WTC11 (cell line): ENCODE measurements at regions not wholly inside any gene's neighbourhood (a gene's known extent, or its start where the extent isn't known, plus 50 kb on each side); places are given as distances from the start of the nearest gene placed in this dataset.

Experiments used
- ATAC-seq: fragments of 200-7000 bp; cut with Tn5 transposase; 2 replicates; pipeline ENCODE4 v1.10.0; 2021; ENCODE audit warnings: mild to moderate bottlenecking, moderate library complexity
- CTCF ChIA-PET: fragments of 300-600 bp; sonication (Branson Sonifier 250); formaldehyde crosslinking; loops from one replicate; lab custom pipeline; 2021; ENCODE audit warnings: antibody characterized with exemption; lab: Charles Lee
- POLR2A ChIA-PET: fragments of 350-600 bp; sonication (Branson Sonifier 250); formaldehyde crosslinking; loops from one replicate; lab custom pipeline; 2021; ENCODE audit warnings: antibody characterized with exemption; lab: Charles Lee
- DNase-seq: peaks from one replicate; pipeline ENCODE4 v3.0.0; 2021; ENCODE audit warnings: low spot score
- H3K27ac Mint-ChIP-seq: 2 replicates; pipeline ENCODE4 v1.8.0; 2021; ENCODE audit warnings: mixed read lengths
- H3K27me3 Mint-ChIP-seq: 2 replicates; pipeline ENCODE4 v1.8.0; 2021; ENCODE audit warnings: low read depth, mild to moderate bottlenecking, moderate library complexity, mixed read lengths
- H3K36me3 Mint-ChIP-seq: 2 replicates; pipeline ENCODE4 v1.8.0; 2021; ENCODE audit warnings: mixed read lengths
- H3K4me1 Mint-ChIP-seq: 2 replicates; pipeline ENCODE4 v1.8.0; 2022; ENCODE audit warnings: mixed read lengths
- H3K4me3 Mint-ChIP-seq: 2 replicates; pipeline ENCODE4 v1.8.0; 2021; ENCODE audit warnings: mild to moderate bottlenecking, moderate library complexity, mixed read lengths
- H3K9me3 Mint-ChIP-seq: 2 replicates; pipeline ENCODE4 v1.8.0; 2021; ENCODE audit warnings: mixed read lengths
- AR ChIP-seq: fragments of 250-450 bp; sonication (Bioruptor Pico); IDR thresholded peaks from 2 replicates; pipeline ENCODE4 v1.9.0; 2021; ENCODE audit warnings: mild to moderate bottlenecking
- ATF1 ChIP-seq: sonication (generic); formaldehyde crosslinking; IDR thresholded peaks from 2 replicates; pipeline ENCODE4 v1.8.1; 2023; ENCODE audit warnings: mild to moderate bottlenecking, moderate library complexity, missing genetic modification reagents
- ATF2 ChIP-seq: sonication (generic); formaldehyde crosslinking; IDR thresholded peaks from 2 replicates; pipeline ENCODE4 v1.8.1; 2022; ENCODE audit warnings: low read depth, missing genetic modification reagents, borderline replicate concordance
- CBFB ChIP-seq: sonication (generic); formaldehyde crosslinking; IDR thresholded peaks from 2 replicates; pipeline ENCODE4 v1.8.1; 2022; ENCODE audit warnings: mild to moderate bottlenecking, low read depth, missing genetic modification reagents
- CREB1 ChIP-seq: sonication (generic); formaldehyde crosslinking; IDR thresholded peaks from 2 replicates; pipeline ENCODE4 v1.8.0; 2023; ENCODE audit warnings: mild to moderate bottlenecking, missing genetic modification reagents
- E2F1 ChIP-seq: sonication (generic); formaldehyde crosslinking; IDR thresholded peaks from 2 replicates; pipeline ENCODE4 v1.8.0; 2022; ENCODE audit warnings: mild to moderate bottlenecking, missing genetic modification reagents
- EMX1 ChIP-seq: fragments of 250-450 bp; sonication (Bioruptor Pico); IDR thresholded peaks from 2 replicates; pipeline ENCODE4 v1.8.0; 2021; ENCODE audit warnings: mild to moderate bottlenecking
- ERG ChIP-seq: fragments of 250-450 bp; sonication (Bioruptor Pico); IDR thresholded peaks from 2 replicates; pipeline ENCODE4 v1.8.0; 2021; ENCODE audit warnings: mild to moderate bottlenecking
- ETV6 ChIP-seq: sonication (generic); formaldehyde crosslinking; IDR thresholded peaks from 2 replicates; pipeline ENCODE4 v1.8.1; 2022; ENCODE audit warnings: mild to moderate bottlenecking, missing genetic modification reagents
- FOXJ3 ChIP-seq: sonication (generic); formaldehyde crosslinking; IDR thresholded peaks from 2 replicates; pipeline ENCODE4 v1.9.0; 2021; ENCODE audit warnings: missing genetic modification reagents, mild to moderate bottlenecking, borderline replicate concordance
- GABPB1 ChIP-seq: sonication (generic); formaldehyde crosslinking; IDR thresholded peaks from 2 replicates; pipeline ENCODE4 v1.8.1; 2023; ENCODE audit warnings: mild to moderate bottlenecking, missing genetic modification reagents
- GTF2I ChIP-seq: fragments of 250-450 bp; sonication (Bioruptor Pico); conservative IDR thresholded peaks from 2 replicates; pipeline ENCODE4 v1.4.0; 2021; ENCODE audit warnings: mild to moderate bottlenecking
- IRF2 ChIP-seq: sonication (generic); formaldehyde crosslinking; IDR thresholded peaks from 2 replicates; pipeline ENCODE4 v1.8.0; 2022; ENCODE audit warnings: low read depth, missing genetic modification reagents, borderline replicate concordance
- JUN ChIP-seq: sonication (generic); formaldehyde crosslinking; IDR thresholded peaks from 2 replicates; pipeline ENCODE4 v1.8.0; 2023; ENCODE audit warnings: mild to moderate bottlenecking, missing genetic modification reagents
- MAX ChIP-seq: sonication (generic); formaldehyde crosslinking; IDR thresholded peaks from 2 replicates; pipeline ENCODE4 v1.8.0; 2022; ENCODE audit warnings: mild to moderate bottlenecking, missing genetic modification reagents
- MYBL2 ChIP-seq: sonication (generic); formaldehyde crosslinking; IDR thresholded peaks from 2 replicates; pipeline ENCODE4 v1.8.1; 2023; ENCODE audit warnings: mild to moderate bottlenecking, moderate library complexity, missing genetic modification reagents
- RORB ChIP-seq: fragments of 250-450 bp; sonication (Bioruptor Pico); IDR thresholded peaks from 2 replicates; pipeline ENCODE4 v1.9.0; 2021; ENCODE audit warnings: mild to moderate bottlenecking
- USF2 ChIP-seq: sonication (generic); formaldehyde crosslinking; IDR thresholded peaks from 2 replicates; pipeline ENCODE4 v1.8.1; 2023; ENCODE audit warnings: mild to moderate bottlenecking, missing genetic modification reagents, moderate library complexity
- ZNF232 ChIP-seq: sonication (generic); formaldehyde crosslinking; IDR thresholded peaks from 2 replicates; pipeline ENCODE4 v1.8.0; 2022; ENCODE audit warnings: mild to moderate bottlenecking, missing genetic modification reagents
- ZNF263 ChIP-seq: sonication (generic); formaldehyde crosslinking; IDR thresholded peaks from 2 replicates; pipeline ENCODE4 v1.8.1; 2022; ENCODE audit warnings: low read depth, mild to moderate bottlenecking, moderate library complexity, missing genetic modification reagents
- ZNF317 ChIP-seq: sonication (generic); formaldehyde crosslinking; IDR thresholded peaks from 2 replicates; pipeline ENCODE4 v1.8.1; 2023; ENCODE audit warnings: low read depth, mild to moderate bottlenecking, moderate library complexity, missing genetic modification reagents, borderline replicate concordance
- ZNF423 ChIP-seq: fragments of 250-450 bp; sonication (Bioruptor Pico); IDR thresholded peaks from 2 replicates; pipeline ENCODE4 v2.1.2; 2022; ENCODE audit warnings: mild to moderate bottlenecking, moderate library complexity
- ZNF425 ChIP-seq: fragments of 250-450 bp; sonication (Bioruptor Pico); conservative IDR thresholded peaks from 2 replicates; pipeline ENCODE4 v1.9.0; 2021; ENCODE audit warnings: mild to moderate bottlenecking

GRCh38 chr14:51563560-51563959 lies 88.2 kb upstream of the FRMD6 start:
- no peak overlapping the region for H3K27ac Mint-ChIP-seq
- DNase-seq: no peak
- no peak overlapping the region for H3K4me3 Mint-ChIP-seq
- CTCF ChIA-PET: interaction anchor here (1.0 kb wide), 1 partner anchor 11 kb away, joined by 4 read pairs; no protein-coding TSS in a partner anchor
- no peaks in the 10 kb centered on the region for H3K36me3 Mint-ChIP-seq
- no peak for TF ChIP-seq ZNF317 (CRISPR knock-in tag)
- TF ChIP-seq ATF2 (CRISPR knock-in tag): no peak
- TF ChIP-seq ZNF232 (CRISPR knock-in tag): no peak
- no peak for TF ChIP-seq ETV6
- TF ChIP-seq USF2 (CRISPR knock-in tag): no peak
- no peak for TF ChIP-seq AR
- no peak for TF ChIP-seq JUN (CRISPR knock-in tag)
- no peak for TF ChIP-seq CREB1 (CRISPR knock-in tag)
- TF ChIP-seq MAX (CRISPR knock-in tag): no peak
- TF ChIP-seq, all 79 proteins: peak for 0
- H3K9me3 Mint-ChIP-seq: no peaks in the 10 kb centered on the region; the same call in 1 of the 2 replicates
- H3K4me1 Mint-ChIP-seq: peaks cover 32% of the 10 kb centered on the region
- H3K27me3 Mint-ChIP-seq: no peaks in the 10 kb centered on the region
- POLR2A ChIA-PET: no interaction called here
- no peak for ATAC-seq

- POLR2A ChIA-PET: interaction anchor here (1.0 kb wide), 1 partner anchor 12 kb away, joined by 5 read pairs; no protein-coding TSS in a partner anchor
- no peaks in the 10 kb centered on the region; the same call in 1 of the 2 replicates for H3K9me3 Mint-ChIP-seq
- peaks cover 32% of the 10 kb centered on the region for H3K4me1 Mint-ChIP-seq
Measured at GRCh38 chr14:51564460-51564859, 87.2 kb upstream of the FRMD6 start.

More at GRCh38 chr14:51564460-51564859, 87.2 kb upstream of the FRMD6 start:
- Mint-ChIP-seq H3K36me3 (no peaks in the 10 kb centered on the region), H3K4me3 (no peak overlapping the region), H3K27ac (no peak overlapping the region), H3K27me3 (no peaks in the 10 kb centered on the region)
- DNase-seq (no peak), ATAC-seq (no peak)
- TF ChIP-seq EMX1 (CRISPR knock-in tag) (no peak), MYBL2 (no peak), IRF2 (no peak), ATF2 (CRISPR knock-in tag) (no peak), ERG (CRISPR knock-in tag) (no peak), E2F1 (CRISPR knock-in tag) (no peak), GTF2I (CRISPR knock-in tag) (no peak), ZNF423 (no peak), ZNF263 (CRISPR knock-in tag) (no peak), ZNF232 (CRISPR knock-in tag) (no peak), CBFB (CRISPR knock-in tag) (no peak), ZNF425 (no peak), FOXJ3 (CRISPR knock-in tag) (no peak), RORB (CRISPR knock-in tag) (no peak), ATF1 (no peak), GABPB1 (CRISPR knock-in tag) (no peak)
- CTCF ChIA-PET: no interaction called here
